MCF 10A (cell line): ENCODE measurements at regions not wholly inside any gene's neighbourhood (a gene's known extent, or its start where the extent isn't known, plus 50 kb on each side); places are given as distances from the start of the nearest gene placed in this dataset.

Experiments used
- BruUV-seq: library from RNA; stranded (reverse); fragments of 400-500 nt; replicated peaks from 2 replicates; lab custom pipeline; 2021; lab: Mats Ljungman, UMichigan
- CTCF ChIA-PET: fragments of 300-600 bp; sonication (Branson Sonifier 250); formaldehyde crosslinking; extraction: SDS; loops from one replicate; lab custom pipeline; 2021; ENCODE audit warnings: antibody characterized with exemption, inconsistent platforms; lab: Yijun Ruan, JAX
- POLR2A ChIA-PET: fragments of 300-600, 350-650 bp; sonication (Branson Sonifier 250); formaldehyde crosslinking; extraction: SDS; loops from one replicate; lab custom pipeline; 2020; ENCODE audit warnings: antibody characterized with exemption, inconsistent platforms; lab: Yijun Ruan, JAX
- DNase-seq: peaks from one replicate; pipeline ENCODE4 v3.0.0-alpha.2; 2018; ENCODE audit not compliant: unreplicated experiment
- H3K27ac Mint-ChIP-seq: one replicate; pipeline ENCODE4 v1.8.0; 2022; ENCODE audit warnings: mild to moderate bottlenecking, low read depth, mixed read lengths; ENCODE audit not compliant: unreplicated experiment
- H3K27me3 Mint-ChIP-seq: one replicate; pipeline ENCODE4 v1.8.0; 2022; ENCODE audit warnings: mixed read lengths; ENCODE audit not compliant: insufficient read depth, unreplicated experiment
- H3K36me3 Mint-ChIP-seq: one replicate; pipeline ENCODE4 v1.8.0; 2022; ENCODE audit warnings: mild to moderate bottlenecking, moderate library complexity, mixed read lengths; ENCODE audit not compliant: insufficient read depth, unreplicated experiment
- H3K4me1 Mint-ChIP-seq: one replicate; pipeline ENCODE4 v1.8.0; 2022; ENCODE audit warnings: mixed read lengths; ENCODE audit not compliant: insufficient read depth, unreplicated experiment
- H3K4me3 Mint-ChIP-seq: one replicate; pipeline ENCODE4 v1.8.0; 2022; ENCODE audit warnings: mild to moderate bottlenecking, moderate library complexity, mixed read lengths; ENCODE audit not compliant: unreplicated experiment
- H3K9me3 Mint-ChIP-seq: one replicate; pipeline ENCODE4 v1.8.0; 2022; ENCODE audit warnings: mixed read lengths; ENCODE audit not compliant: unreplicated experiment
- intact Hi-C: fragments of 100-400 bp; cut with micrococcal nuclease; formaldehyde crosslinking; loops from 2 replicates; pipeline ENCODE4 v1.14.1; 2022
- TF ChIP-seq, protein P1 (sequence below): fragments of 200-600 bp; IDR thresholded peaks from one replicate; pipeline ENCODE4 v1.8.0; 2022; ENCODE audit warnings: antibody characterized with exemption, mild to moderate bottlenecking; ENCODE audit not compliant: unreplicated experiment

DNA sequence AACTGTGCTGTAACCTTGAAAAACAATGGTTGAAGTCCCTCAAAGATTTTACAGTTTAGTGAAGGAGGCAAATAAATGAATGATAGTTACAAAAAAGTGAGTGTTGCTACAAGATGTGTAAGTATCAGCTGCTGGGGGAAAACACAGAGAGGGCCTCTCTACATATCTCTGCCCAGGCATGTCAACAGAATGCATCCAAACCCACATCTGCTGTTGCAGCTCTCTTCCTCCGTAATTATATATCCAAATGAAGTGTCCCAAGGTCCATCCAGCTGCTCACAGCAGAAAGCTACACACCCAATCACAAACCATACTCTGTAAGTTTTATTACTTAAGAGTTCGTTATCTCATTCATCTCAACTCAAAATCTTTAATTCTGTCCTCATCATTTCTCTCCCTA, 584.6 kb downstream of the ANXA1 start:
- DNase-seq: no peak
- Mint-ChIP-seq H3K27me3 (peaks cover 34% of the 10 kb centered on the region), H3K4me1 (no peaks in the 10 kb centered on the region), H3K9me3 (no peaks in the 10 kb centered on the region), H3K4me3 (no peak overlapping the region), H3K36me3 (no peaks in the 10 kb centered on the region), H3K27ac (no peak overlapping the region)
- intact Hi-C loops: no loop called here
- ChIA-PET CTCF (no interaction called here), POLR2A (no interaction called here)
- TF ChIP-seq, protein P1, sequence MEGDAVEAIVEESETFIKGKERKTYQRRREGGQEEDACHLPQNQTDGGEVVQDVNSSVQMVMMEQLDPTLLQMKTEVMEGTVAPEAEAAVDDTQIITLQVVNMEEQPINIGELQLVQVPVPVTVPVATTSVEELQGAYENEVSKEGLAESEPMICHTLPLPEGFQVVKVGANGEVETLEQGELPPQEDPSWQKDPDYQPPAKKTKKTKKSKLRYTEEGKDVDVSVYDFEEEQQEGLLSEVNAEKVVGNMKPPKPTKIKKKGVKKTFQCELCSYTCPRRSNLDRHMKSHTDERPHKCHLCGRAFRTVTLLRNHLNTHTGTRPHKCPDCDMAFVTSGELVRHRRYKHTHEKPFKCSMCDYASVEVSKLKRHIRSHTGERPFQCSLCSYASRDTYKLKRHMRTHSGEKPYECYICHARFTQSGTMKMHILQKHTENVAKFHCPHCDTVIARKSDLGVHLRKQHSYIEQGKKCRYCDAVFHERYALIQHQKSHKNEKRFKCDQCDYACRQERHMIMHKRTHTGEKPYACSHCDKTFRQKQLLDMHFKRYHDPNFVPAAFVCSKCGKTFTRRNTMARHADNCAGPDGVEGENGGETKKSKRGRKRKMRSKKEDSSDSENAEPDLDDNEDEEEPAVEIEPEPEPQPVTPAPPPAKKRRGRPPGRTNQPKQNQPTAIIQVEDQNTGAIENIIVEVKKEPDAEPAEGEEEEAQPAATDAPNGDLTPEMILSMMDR: no peak
- no TSS peak for BruUV-seq

DNA sequence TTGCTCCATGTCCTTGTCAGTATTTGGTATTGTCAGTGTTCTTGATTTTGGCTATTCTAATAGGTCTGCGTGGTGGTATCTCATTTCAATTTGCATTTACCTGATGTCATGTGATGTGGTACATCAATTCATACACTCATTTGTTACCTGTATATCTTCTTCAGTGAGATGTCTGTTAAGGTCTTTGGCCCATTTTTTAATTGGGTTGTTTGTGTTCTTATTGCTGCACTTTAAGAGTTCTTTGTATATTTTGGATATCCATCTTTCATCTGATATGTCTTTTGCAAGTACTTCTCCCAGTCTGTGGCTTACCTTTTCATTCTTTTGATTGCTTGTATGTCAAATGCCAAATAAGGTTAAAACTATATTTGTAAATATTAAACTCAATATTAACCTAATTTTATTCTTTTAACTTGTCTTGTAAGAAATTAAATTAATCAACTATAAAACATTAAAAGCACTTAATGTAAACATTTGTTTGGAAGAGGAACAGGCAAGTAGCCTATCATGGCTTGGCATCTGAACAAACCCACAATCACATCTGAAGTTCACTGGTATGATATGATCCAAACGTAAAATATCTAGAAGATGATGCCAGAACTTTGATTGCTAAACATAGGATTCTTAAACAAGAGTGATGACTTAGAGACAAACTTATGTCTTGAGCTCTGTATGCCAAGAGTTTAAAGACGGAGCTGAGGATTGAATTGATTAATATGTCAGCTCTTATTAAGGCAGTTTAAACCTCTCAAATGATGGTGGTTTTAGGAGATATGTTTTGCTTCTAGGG, 587.3 kb downstream of the ANXA1 start:
- ChIA-PET CTCF (interaction anchor here (0.5 kb wide), 1 partner anchor 1359 kb away, joined by 4 read pairs; no protein-coding TSS in a partner anchor), POLR2A (no interaction called here)
- Mint-ChIP-seq H3K36me3 (no peaks in the 10 kb centered on the region), H3K27ac (no peak overlapping the region), H3K27me3 (peaks cover 34% of the 10 kb centered on the region), H3K9me3 (no peaks in the 10 kb centered on the region), H3K4me3 (no peak overlapping the region), H3K4me1 (no peaks in the 10 kb centered on the region)
- intact Hi-C loops: no loop called here
- TF ChIP-seq, protein P1: no peak
- no TSS peak for BruUV-seq
- DNase-seq: no peak

DNA sequence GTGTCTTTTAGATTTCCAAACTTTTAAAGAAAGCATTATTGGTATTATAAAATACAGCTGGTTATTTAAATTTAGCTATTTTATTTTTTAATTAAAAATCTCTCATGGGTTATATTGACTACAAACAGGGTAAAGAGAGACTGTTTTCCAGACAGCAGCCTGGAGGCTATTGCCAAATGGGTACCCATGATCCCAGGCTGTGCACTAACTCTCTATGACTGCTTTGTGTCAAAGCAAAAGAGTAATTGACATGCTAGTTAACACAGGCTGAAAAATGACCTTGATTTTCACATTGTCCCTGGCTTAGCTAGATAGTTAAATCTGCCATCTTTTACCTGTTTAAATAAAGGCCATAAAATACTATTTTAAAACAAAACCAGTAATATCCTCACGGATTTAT, 589.7 kb downstream of the ANXA1 start:
- ChIA-PET POLR2A (no interaction called here), CTCF (interaction anchor here (1.2 kb wide), 1 partner anchor 28 kb away, joined by 3 read pairs; no protein-coding TSS in a partner anchor)
- no peak for DNase-seq
- Mint-ChIP-seq H3K36me3 (no peaks in the 10 kb centered on the region), H3K4me1 (no peaks in the 10 kb centered on the region), H3K9me3 (no peaks in the 10 kb centered on the region), H3K4me3 (no peak overlapping the region), H3K27me3 (peaks cover 21% of the 10 kb centered on the region), H3K27ac (no peak overlapping the region)
- no TSS peak for BruUV-seq
- TF ChIP-seq, protein P1: no peak
- intact Hi-C loops: no loop called here

DNA sequence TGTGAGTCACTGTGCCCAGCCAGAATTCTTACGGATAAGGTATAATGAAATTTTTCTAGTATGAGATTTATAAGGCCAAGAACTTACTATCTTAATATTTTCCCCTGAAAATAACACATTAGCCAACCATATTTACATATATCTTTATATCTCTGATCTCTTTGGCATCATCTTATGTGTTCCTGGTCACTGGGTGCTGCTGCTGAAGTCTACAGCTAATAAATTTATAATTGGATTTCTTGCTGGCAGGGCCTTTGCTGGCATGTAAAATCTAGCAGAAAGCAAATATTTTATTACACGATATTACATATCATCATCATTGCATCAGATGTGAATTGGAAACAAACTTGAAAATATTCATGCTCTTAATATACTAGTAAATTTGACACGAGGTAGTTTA, 590.7 kb downstream of the ANXA1 start:
- POLR2A ChIA-PET: no interaction called here
- H3K36me3 Mint-ChIP-seq: no peaks in the 10 kb centered on the region
- peaks cover 10% of the 10 kb centered on the region for H3K27me3 Mint-ChIP-seq
- H3K4me1 Mint-ChIP-seq: no peaks in the 10 kb centered on the region
- H3K27ac Mint-ChIP-seq: no peak overlapping the region
- BruUV-seq: no TSS peak
- CTCF ChIA-PET: interaction anchor here (0.7 kb wide), 1 partner anchor 710 kb away, joined by 3 read pairs; no protein-coding TSS in a partner anchor
- no peak overlapping the region for H3K4me3 Mint-ChIP-seq
- no peaks in the 10 kb centered on the region for H3K9me3 Mint-ChIP-seq
- intact Hi-C loops: no loop called here
- no peak for DNase-seq
- TF ChIP-seq, protein P1: no peak
